GM12874 (cell line): ENCODE measurements at regions not wholly inside any gene's neighbourhood (a gene's known extent, or its start where the extent isn't known, plus 50 kb on each side); places are given as distances from the start of the nearest gene placed in this dataset.

Source experiments
- CTCF ChIP-seq: IDR thresholded peaks from 2 replicates; pipeline ENCODE4 v1.5.1; 2011; ENCODE audit warnings: low read depth, mild to moderate bottlenecking, control low read depth, low read length, moderate library complexity; ENCODE audit not compliant: insufficient read depth

- TF ChIP-seq CTCF: peak; percentile 46; the same call in 1 of the 2 replicates
Observed at GRCh38 chr14:86961106-86961716, 1031.8 kb downstream of the GALC start.

- TF ChIP-seq CTCF: no peak
Observed at GRCh38 chr14:86955771-86956354, 1037.1 kb downstream of the GALC start.

GRCh38 chr14:86954623-86955022, 1038.4 kb downstream of the GALC start:
- no peak for TF ChIP-seq CTCF

- no peak for TF ChIP-seq CTCF
Observed at GRCh38 chr14:86946446-86946845, 1046.5 kb downstream of the GALC start.

- no peak for TF ChIP-seq CTCF
Observed at GRCh38 chr14:86944434-86944833, 1048.5 kb downstream of the GALC start.

GRCh38 chr14:86943391-86944365, 1049.3 kb downstream of the GALC start:
- TF ChIP-seq CTCF: no peak

- TF ChIP-seq CTCF: no peak
Observed at GRCh38 chr14:86942936-86943335, 1050.0 kb downstream of the GALC start.
